CD4-positive, alpha-beta T cell treated with Interferon alpha-2 for 1 hour (primary cell): ENCODE measurements at regions not wholly inside any gene's neighbourhood (a gene's known extent, or its start where the extent isn't known, plus 50 kb on each side); places are given as distances from the start of the nearest gene placed in this dataset.
"Not testable (repeated sequence)": the region's sequence is repeated elsewhere in the genome, so short reads cannot be mapped to it uniquely, and the experiment has no call there.

Source experiments
- DNase-seq, 2 donors: peaks; one replicate each; pipeline ENCODE4 v3.0.0-alpha.2; 2020 to 2022

GRCh38 chr7:112689466-112690177 is 100.6 kb downstream of the TMEM168 start:
- DNase-seq, result not testable (repeated sequence)

GRCh38 chr7:112692333-112692732 is 97.9 kb downstream of the TMEM168 start:
- DNase-seq, result no peak

- not testable (repeated sequence) for DNase-seq
Observed at GRCh38 chr7:112697211-112697610, 93.0 kb downstream of the TMEM168 start.

- DNase-seq, result no peak
Observed at GRCh38 chr7:112699725-112700513, 90.3 kb downstream of the TMEM168 start.

GRCh38 chr7:112701456-112701855 is 88.7 kb downstream of the TMEM168 start:
- DNase-seq, result no peak

- no peak for DNase-seq
Observed at GRCh38 chr7:112707655-112708054, 82.5 kb downstream of the TMEM168 start.

- DNase-seq, result no peak
Observed at GRCh38 chr7:112708236-112708635, 82.0 kb downstream of the TMEM168 start.
